Endothelial cell of umbilical vein (primary cell): ENCODE measurements at regions not wholly inside any gene's neighbourhood (a gene's known extent, or its start where the extent isn't known, plus 50 kb on each side); places are given as distances from the start of the nearest gene placed in this dataset.

Experiments
- CTCF ChIP-seq, 2 donors: IDR thresholded peaks; 1 replicate in 1 of 2; 2 replicates in 1 of 2; pipeline ENCODE4 v1.5.1; 2011; ENCODE audit warnings: low read length in 2 of 2, mild to moderate bottlenecking in 2 of 2, moderate library complexity in 2 of 2, control low read depth in 1 of 2, inconsistent platforms in 1 of 2, low read depth in 1 of 2; ENCODE audit not compliant: insufficient read depth in 1 of 2; ENCODE audit errors: extremely low read depth in 1 of 2
- POLR2A ChIP-seq: IDR thresholded peaks from 2 replicates; pipeline ENCODE4 v1.6.1; 2012; ENCODE audit warnings: low read depth, mild to moderate bottlenecking, control low read depth, low read length

- TF ChIP-seq CTCF (IDR thresholded peaks at IDR 0.05; ENCODE audit: extremely low read depth in 1 of 2, insufficient read depth in 1 of 2, low read depth in 1 of 2, low read length in 2 of 2) = no peak
- no peak for TF ChIP-seq POLR2A
These were observed 232.7 kb upstream of the MAP2 start for GRCh38 chr2:209191139-209191538.
